Left lung (tissue), 4 donors: ENCODE measurements at regions not wholly inside any gene's neighbourhood (a gene's known extent, or its start where the extent isn't known, plus 50 kb on each side); places are given as distances from the start of the nearest gene placed in this dataset.
A peak's percentile ranks its signal among the peaks of the same experiment; 100 is the strongest.

Experiments used
- ATAC-seq: fragments of 200-7000 bp; cut with Tn5 transposase; one replicate; pipeline ENCODE4 v1.9.1; 2020; ENCODE audit warnings: moderate library complexity
- DNase-seq, 4 donors: peaks; one replicate each; pipeline ENCODE4 v3.0.0-alpha.2; 2013 to 2020
- H3K27ac ChIP-seq, 2 donors: fragments of 200-600 bp; sonication (generic) in 1 of 2; one replicate each; pipeline versions ENCODE4 v1.5.0 to v1.8.0; 2020 to 2021
- H3K27me3 ChIP-seq, 2 donors: fragments of 200-600 bp; sonication (generic) in 1 of 2; one replicate each; pipeline versions ENCODE4 v1.5.0 to v1.8.0; 2020 to 2021
- H3K36me3 ChIP-seq, 2 donors: fragments of 200-600 bp; sonication (generic) in 1 of 2; one replicate each; pipeline versions ENCODE4 v1.5.0 to v1.8.0; 2020 to 2021
- H3K4me1 ChIP-seq, 2 donors: fragments of 200-600 bp; one replicate each; pipeline ENCODE4 v1.8.0; 2021
- H3K4me3 ChIP-seq, 2 donors: fragments of 200-600 bp; sonication (generic) in 1 of 2; one replicate each; pipeline versions ENCODE4 v1.5.0 to v1.8.0; 2020 to 2021; ENCODE audit warnings: mild to moderate bottlenecking in 1 of 2
- H3K9me3 ChIP-seq, 2 donors: fragments of 200-600 bp; sonication (generic) in 1 of 2; one replicate each; pipeline versions ENCODE4 v1.5.0 to v1.8.0; 2020 to 2021
- CTCF ChIP-seq, 2 donors: fragments of 200-600 bp; sonication (generic) in 1 of 2; IDR thresholded peaks; one replicate each; pipeline versions ENCODE4 v1.5.0 to v1.8.0; 2021; ENCODE audit warnings: antibody characterized with exemption in 2 of 2
- intact Hi-C, 2 donors: fragments of 100-400 bp; cut with DNase I; formaldehyde crosslinking; loops; one replicate each; pipeline versions ENCODE4 v1.11.2 to v1.14.2; 2022
- donor health status: DM: no; HTN: yes; CAD: no.
- donor health status: DM: no; HTN: no; CAD: no.

- no peaks in the 10 kb centered on the region for H3K36me3 ChIP-seq
- H3K4me3 ChIP-seq: no peak overlapping the region
- H3K4me1 ChIP-seq: peaks cover 3 to 4% of the 10 kb centered on the region in 2 donors
- no peak for TF ChIP-seq CTCF (IDR thresholded peaks at IDR 0.05)
- H3K27ac ChIP-seq: no peak overlapping the region
- H3K27me3 ChIP-seq: no peaks in the 10 kb centered on the region
- ATAC-seq (no peak), DNase-seq (peak in 1 of 4 donors; percentile 12)
- no peaks in the 10 kb centered on the region for H3K9me3 ChIP-seq
- intact Hi-C loops: no loop called here
Measured at GRCh38 chr9:129270205-129270604, 92.1 kb upstream of the IER5L start.

DNA sequence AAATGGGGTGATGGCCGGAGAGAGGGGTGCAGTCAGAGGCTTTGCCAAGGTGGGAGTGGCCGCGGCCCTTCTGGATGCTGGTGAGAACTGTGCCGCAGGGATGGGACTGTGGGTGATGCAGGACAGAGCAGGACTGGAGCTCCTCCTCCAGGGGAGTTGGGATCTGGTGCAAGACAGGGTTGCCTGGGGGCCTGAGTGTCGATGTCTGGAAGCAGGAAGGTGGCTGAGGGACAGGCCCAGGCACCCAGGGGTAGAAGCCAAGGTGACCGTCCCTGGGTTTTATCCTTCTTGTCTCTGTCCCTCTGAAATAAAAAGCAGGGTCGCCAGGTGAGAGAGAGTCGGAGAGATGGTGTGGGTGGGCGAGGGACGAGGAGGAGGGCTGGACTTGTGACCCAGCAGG, 89.1 kb upstream of the IER5L start:
- ATAC-seq: no peak

GRCh38 chr9:129266536-129266935, 88.5 kb upstream of the IER5L start:
- Histone ChIP-seq H3K27me3 (peaks cover 0 to 5% of the 10 kb centered on the region in 2 donors), H3K27ac (no peak overlapping the region), H3K4me3 (no peak overlapping the region), H3K4me1 (peaks cover 3 to 4% of the 10 kb centered on the region in 2 donors), H3K9me3 (no peaks in the 10 kb centered on the region), H3K36me3 (no peaks in the 10 kb centered on the region)
- intact Hi-C loops: no loop called here
- no peak for TF ChIP-seq CTCF (IDR thresholded peaks at IDR 0.05)
- ATAC-seq (no peak), DNase-seq (no peak)

More for the DNA sequence above, 89.1 kb upstream of the IER5L start:
- Histone ChIP-seq H3K27me3 (no peaks in the 10 kb centered on the region), H3K4me1 (peaks cover 3 to 4% of the 10 kb centered on the region in 2 donors), H3K27ac (no peak overlapping the region), H3K9me3 (no peaks in the 10 kb centered on the region), H3K4me3 (no peak overlapping the region), H3K36me3 (no peaks in the 10 kb centered on the region)
- DNase-seq: no peak
- no peak for TF ChIP-seq CTCF (IDR thresholded peaks at IDR 0.05)
- intact Hi-C loops: no loop called here

- Histone ChIP-seq H3K36me3 (no peaks in the 10 kb centered on the region), H3K27ac (no peak overlapping the region), H3K9me3 (no peaks in the 10 kb centered on the region), H3K4me3 (no peak overlapping the region), H3K4me1 (peaks cover 0 to 6% of the 10 kb centered on the region in 2 donors), H3K27me3 (peaks cover 0 to 22% of the 10 kb centered on the region in 2 donors)
- intact Hi-C loops: no loop called here
- no peak for DNase-seq
- TF ChIP-seq CTCF (IDR thresholded peaks at IDR 0.05): no peak
- no peak for ATAC-seq
Measured at GRCh38 chr9:129264388-129264787, 86.3 kb upstream of the IER5L start.

- Histone ChIP-seq H3K27ac (no peak overlapping the region), H3K27me3 (peaks cover 5 to 28% of the 10 kb centered on the region in 2 donors), H3K4me3 (no peak overlapping the region), H3K4me1 (peaks cover 2 to 10% of the 10 kb centered on the region in 2 donors), H3K36me3 (no peaks in the 10 kb centered on the region), H3K9me3 (no peaks in the 10 kb centered on the region)
- intact Hi-C loops: no loop called here
- ATAC-seq (no peak), DNase-seq (peak in 1 of 4 donors; percentile 12)
- no peak for TF ChIP-seq CTCF (IDR thresholded peaks at IDR 0.05)
Measured at GRCh38 chr9:129263836-129264235, 85.8 kb upstream of the IER5L start.
